SK-N-MC (cell line): ENCODE measurements at regions not wholly inside any gene's neighbourhood (a gene's known extent, or its start where the extent isn't known, plus 50 kb on each side); places are given as distances from the start of the nearest gene placed in this dataset.

Experiments used
- EZH2 ChIP-seq: fragments of 200-600 bp; sonication (generic); IDR thresholded peaks from one replicate; pipeline ENCODE4 v1.6.1; 2017; ENCODE audit warnings: antibody characterized with exemption
- FOXP2 ChIP-seq: optimal IDR thresholded peaks from 2 replicates; pipeline ENCODE3; 2011; ENCODE audit warnings: mild to moderate bottlenecking, moderate library complexity; ENCODE audit not compliant: insufficient read depth; ENCODE audit errors: extremely low read length, control extremely low read depth
- POLR2AphosphoS5 ChIP-seq: IDR thresholded peaks from 2 replicates; pipeline ENCODE4 v1.6.1; 2012; ENCODE audit warnings: mild to moderate bottlenecking, low read depth, low read length, borderline replicate concordance

- TF ChIP-seq EZH2 (no peak), POLR2AphosphoS5 (no peak), FOXP2 (no peak)
These were observed 839.3 kb upstream of the ARRDC3 start for GRCh38 chr5:92222449-92222848.
